PFSK-1 (cell line): ENCODE measurements at regions not wholly inside any gene's neighbourhood (a gene's known extent, or its start where the extent isn't known, plus 50 kb on each side); places are given as distances from the start of the nearest gene placed in this dataset.

Experiments
- FOXP2 ChIP-seq: optimal IDR thresholded peaks from 2 replicates; pipeline ENCODE3; 2011; ENCODE audit warnings: borderline replicate concordance, control low read depth, inconsistent platforms; ENCODE audit not compliant: insufficient read depth; ENCODE audit errors: extremely low read length, extremely low read depth
- POLR2AphosphoS5 ChIP-seq: IDR thresholded peaks from 2 replicates; pipeline ENCODE4 v1.6.1; 2012; ENCODE audit warnings: low read depth, mild to moderate bottlenecking, control low read depth, low read length, moderate library complexity
- SIN3A ChIP-seq: IDR thresholded peaks from 2 replicates; pipeline ENCODE4 v1.6.1; 2012; ENCODE audit warnings: mild to moderate bottlenecking, low read length, moderate library complexity, borderline replicate concordance; ENCODE audit not compliant: insufficient read depth
- TAF1 ChIP-seq: IDR thresholded peaks from 2 replicates; pipeline ENCODE4 v1.6.1; 2012; ENCODE audit warnings: low read length, control low read depth, borderline replicate concordance; ENCODE audit not compliant: insufficient read depth
- TF ChIP-seq, protein P1 (sequence below), 2 experiments: IDR thresholded peaks; 2 replicates each; pipeline versions ENCODE4 v1.6.1 to v1.8.0; 2011 to 2012; ENCODE audit warnings: low read depth in 2 of 2, low read length in 2 of 2, control low read depth in 1 of 2, inconsistent platforms in 1 of 2, mild to moderate bottlenecking in 1 of 2, moderate library complexity in 1 of 2; ENCODE audit not compliant: insufficient read depth in 1 of 2

DNA sequence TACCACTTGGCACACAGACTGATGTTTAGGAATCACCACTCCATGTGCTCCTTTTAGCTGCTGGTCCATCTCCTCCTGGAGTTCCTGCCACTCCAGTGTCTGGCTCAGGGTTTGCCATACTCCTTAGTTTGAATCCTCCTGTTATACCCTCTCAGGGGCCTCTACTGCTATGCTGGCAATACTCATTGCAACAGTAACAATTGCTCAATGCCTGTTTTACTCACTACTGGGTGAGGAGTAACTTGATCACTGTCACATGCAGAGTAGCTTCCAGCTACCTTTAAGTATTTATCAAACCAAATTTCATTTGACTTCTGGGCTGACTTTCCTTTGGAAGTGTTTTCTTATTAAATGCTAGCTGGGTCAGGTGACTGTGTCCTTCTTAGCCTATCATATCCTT, 107.2 kb upstream of the WLS start:
- TF ChIP-seq TAF1 (no peak), POLR2AphosphoS5 (no peak), FOXP2 (no peak), SIN3A (no peak)
- TF ChIP-seq, protein P1, sequence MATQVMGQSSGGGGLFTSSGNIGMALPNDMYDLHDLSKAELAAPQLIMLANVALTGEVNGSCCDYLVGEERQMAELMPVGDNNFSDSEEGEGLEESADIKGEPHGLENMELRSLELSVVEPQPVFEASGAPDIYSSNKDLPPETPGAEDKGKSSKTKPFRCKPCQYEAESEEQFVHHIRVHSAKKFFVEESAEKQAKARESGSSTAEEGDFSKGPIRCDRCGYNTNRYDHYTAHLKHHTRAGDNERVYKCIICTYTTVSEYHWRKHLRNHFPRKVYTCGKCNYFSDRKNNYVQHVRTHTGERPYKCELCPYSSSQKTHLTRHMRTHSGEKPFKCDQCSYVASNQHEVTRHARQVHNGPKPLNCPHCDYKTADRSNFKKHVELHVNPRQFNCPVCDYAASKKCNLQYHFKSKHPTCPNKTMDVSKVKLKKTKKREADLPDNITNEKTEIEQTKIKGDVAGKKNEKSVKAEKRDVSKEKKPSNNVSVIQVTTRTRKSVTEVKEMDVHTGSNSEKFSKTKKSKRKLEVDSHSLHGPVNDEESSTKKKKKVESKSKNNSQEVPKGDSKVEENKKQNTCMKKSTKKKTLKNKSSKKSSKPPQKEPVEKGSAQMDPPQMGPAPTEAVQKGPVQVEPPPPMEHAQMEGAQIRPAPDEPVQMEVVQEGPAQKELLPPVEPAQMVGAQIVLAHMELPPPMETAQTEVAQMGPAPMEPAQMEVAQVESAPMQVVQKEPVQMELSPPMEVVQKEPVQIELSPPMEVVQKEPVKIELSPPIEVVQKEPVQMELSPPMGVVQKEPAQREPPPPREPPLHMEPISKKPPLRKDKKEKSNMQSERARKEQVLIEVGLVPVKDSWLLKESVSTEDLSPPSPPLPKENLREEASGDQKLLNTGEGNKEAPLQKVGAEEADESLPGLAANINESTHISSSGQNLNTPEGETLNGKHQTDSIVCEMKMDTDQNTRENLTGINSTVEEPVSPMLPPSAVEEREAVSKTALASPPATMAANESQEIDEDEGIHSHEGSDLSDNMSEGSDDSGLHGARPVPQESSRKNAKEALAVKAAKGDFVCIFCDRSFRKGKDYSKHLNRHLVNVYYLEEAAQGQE (IDR thresholded peaks at IDR 0.05; ENCODE audit: insufficient read depth in 1 of 2, low read depth in 2 of 2, low read length in 2 of 2): no peak

DNA sequence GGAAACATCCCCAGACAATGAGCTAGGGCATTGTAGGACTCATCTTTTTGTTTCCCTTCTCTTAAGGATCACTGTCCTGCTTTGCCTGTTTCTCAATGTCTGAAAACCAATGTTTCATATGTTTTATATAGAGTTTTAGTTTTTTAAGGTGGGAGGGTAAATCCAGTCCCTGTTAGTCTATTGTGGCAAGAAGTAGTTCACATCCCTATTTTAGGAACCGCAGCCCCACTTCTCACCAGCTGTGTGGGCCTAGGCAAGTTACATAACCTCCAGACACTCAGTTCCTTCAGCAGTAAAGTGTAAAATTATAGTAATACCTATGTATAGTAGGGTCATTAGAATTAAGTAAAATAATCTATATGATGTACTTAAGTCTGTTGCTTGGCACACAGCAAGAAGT, 105.8 kb upstream of the WLS start:
- TF ChIP-seq, protein P1 (IDR thresholded peaks at IDR 0.05; ENCODE audit: insufficient read depth in 1 of 2, low read depth in 2 of 2, low read length in 2 of 2): no peak
- TF ChIP-seq TAF1: no peak
- TF ChIP-seq POLR2AphosphoS5: no peak
- TF ChIP-seq FOXP2: no peak
- TF ChIP-seq SIN3A: no peak

DNA sequence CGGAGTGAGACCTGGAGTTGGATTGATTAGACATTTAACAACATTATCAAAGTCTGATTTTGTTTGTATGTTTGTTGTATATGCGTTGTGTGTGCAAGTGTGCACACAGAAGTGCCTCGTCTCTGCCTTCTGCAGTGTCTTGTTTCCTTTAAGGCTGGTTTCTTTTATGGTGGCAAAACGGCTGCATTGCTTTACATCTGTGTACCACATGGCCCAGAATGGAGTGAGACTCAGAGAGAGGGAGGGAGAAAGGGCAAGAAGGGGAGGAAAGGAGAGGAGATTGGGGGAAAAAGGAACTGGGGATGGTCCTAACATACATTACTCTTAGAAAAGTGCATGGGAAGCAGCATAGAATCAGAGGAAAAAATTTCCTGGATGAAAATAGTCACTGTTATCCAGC, 99.7 kb upstream of the WLS start:
- no peak for TF ChIP-seq POLR2AphosphoS5
- no peak for TF ChIP-seq SIN3A
- TF ChIP-seq, protein P1 (IDR thresholded peaks at IDR 0.05; ENCODE audit: insufficient read depth in 1 of 2, low read depth in 2 of 2, low read length in 2 of 2): no peak
- no peak for TF ChIP-seq FOXP2
- TF ChIP-seq TAF1: no peak

DNA sequence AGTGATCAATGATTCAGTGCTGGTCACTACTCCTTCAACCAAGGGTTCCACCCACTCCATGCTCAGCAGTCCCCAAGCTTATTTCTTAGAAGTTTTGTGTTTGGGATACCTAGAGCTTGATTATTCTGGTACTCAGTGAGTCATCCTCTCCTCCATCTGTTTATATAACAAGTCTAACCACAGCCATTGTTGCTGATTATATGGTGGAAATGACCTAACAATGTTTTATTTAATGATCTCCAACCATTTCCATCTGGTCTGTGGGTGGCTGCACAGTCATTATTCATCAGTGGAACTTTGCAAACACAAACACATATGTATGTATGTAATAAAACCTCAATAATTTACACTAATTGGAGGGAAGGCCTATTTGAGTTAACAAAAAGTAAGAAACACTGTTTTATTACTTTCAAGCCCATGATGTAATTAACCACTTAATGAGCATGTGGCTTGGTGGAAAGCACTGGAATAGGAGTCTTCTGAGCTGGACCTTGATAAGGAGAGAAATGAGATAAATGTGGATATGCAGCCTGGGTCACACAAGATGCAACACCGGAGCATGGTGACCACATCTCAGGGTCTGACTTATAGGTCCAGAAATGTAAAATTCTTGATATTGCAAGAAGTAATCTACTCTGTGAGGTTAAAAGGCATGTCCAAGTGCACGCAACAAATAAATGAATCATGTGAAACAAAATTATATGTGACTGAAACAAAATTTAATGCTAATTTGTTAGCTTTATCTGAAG, 99.0 kb upstream of the WLS start:
- TF ChIP-seq FOXP2 (no peak), POLR2AphosphoS5 (peak; percentile 43; the same call in 1 of the 2 replicates), SIN3A (0 out of 2 replicates have a peak, but pooled peaks have one; percentile 46), TAF1 (no peak)
- TF ChIP-seq, protein P1 (IDR thresholded peaks at IDR 0.05; ENCODE audit: insufficient read depth in 1 of 2, low read depth in 2 of 2, low read length in 2 of 2): no peak

DNA sequence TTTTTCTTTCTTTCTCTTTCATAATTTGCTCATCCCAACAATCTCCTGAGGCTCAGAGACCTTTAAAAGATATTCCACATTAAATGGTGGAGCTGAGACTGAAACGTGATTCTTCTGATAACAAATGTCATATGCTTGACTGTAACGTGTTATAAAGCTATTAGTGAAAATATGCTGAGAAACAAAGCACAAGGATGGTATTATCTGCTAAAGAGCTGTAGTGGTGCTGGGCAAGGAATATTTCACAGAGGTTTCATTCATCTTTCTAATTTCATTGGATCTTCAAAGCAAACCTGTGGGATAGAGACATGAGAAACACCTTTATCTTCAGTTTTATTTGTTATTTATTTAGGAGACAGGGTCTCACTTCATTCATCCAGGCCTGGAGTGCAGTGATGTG, 98.1 kb upstream of the WLS start:
- no peak for TF ChIP-seq TAF1
- TF ChIP-seq SIN3A: no peak
- no peak for TF ChIP-seq FOXP2
- TF ChIP-seq POLR2AphosphoS5: no peak
- TF ChIP-seq, protein P1 (IDR thresholded peaks at IDR 0.05; ENCODE audit: insufficient read depth in 1 of 2, low read depth in 2 of 2, low read length in 2 of 2): no peak
